ENCODE measurements at regions not wholly inside any gene's neighbourhood (a gene's known extent, or its start where the extent isn't known, plus 50 kb on each side); places are given as distances from the start of the nearest gene placed in this dataset.

DNA sequence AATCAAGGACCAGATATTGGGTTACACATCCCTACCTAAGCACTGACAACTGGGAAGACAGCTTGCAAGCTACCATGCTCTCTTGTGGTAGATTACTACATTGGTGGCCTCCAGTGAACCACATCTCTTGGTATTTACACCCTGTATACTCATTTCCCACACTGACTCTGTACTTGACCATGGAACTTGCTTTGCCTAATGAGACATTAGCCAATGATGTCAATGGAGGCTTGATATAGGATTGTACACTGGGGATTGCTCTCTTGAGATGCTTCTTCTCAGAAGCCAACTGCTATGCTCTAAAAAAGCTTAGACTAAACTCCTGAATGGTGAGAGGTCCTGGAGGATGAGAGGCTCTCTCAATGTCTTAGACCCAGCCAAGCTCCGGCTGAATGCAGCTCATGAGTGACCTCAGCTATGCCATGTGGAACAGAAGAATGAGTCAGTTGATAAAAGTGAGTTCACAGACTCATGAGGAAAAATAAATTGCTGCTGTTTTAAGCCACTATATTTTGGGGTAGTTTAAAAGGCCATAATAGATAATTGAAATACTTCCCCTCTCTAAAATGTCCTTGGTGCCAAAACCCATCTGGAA lies 61.5 kb upstream of the GALNT15 start:
- no peak for TF ChIP-seq POLR2A (IDR thresholded peaks at IDR 0.05; ENCODE audit: low read depth, low read length)
- no peak for TF ChIP-seq POLR2AphosphoS5 (IDR thresholded peaks at IDR 0.05; ENCODE audit: low read depth, low read length)
- no peak for TF ChIP-seq TAF1 (IDR thresholded peaks at IDR 0.05; ENCODE audit: borderline replicate concordance, low read depth, low read length)
- no peak for DNase-seq (ENCODE audit: insufficient read length)
- no peak for FAIRE-seq

DNA sequence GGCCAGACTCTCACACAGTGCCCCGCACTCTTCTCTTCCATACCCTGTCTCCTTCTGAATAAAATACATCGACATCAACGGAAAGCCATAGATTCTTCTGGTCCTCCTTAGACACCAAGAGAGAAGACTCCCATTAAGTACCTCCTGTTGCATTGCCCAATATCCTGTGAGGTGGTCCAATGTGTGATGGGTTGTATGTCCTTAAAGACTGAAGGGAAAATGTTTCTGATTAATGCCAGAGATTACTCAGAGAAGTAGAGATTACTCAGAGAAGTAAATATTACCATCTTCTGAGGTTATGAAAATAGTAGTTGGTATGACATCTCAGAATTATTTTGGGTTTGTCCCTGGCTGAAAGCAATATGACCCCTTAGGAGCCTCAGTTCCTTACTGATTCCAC lies 60.8 kb upstream of the GALNT15 start:
- DNase-seq (ENCODE audit: insufficient read length) (no peak), FAIRE-seq (no peak)
- TF ChIP-seq POLR2AphosphoS5 (IDR thresholded peaks at IDR 0.05; ENCODE audit: low read depth, low read length): no peak
- TF ChIP-seq POLR2A (IDR thresholded peaks at IDR 0.05; ENCODE audit: low read depth, low read length): no peak
- no peak for TF ChIP-seq TAF1 (IDR thresholded peaks at IDR 0.05; ENCODE audit: borderline replicate concordance, low read depth, low read length)

DNA sequence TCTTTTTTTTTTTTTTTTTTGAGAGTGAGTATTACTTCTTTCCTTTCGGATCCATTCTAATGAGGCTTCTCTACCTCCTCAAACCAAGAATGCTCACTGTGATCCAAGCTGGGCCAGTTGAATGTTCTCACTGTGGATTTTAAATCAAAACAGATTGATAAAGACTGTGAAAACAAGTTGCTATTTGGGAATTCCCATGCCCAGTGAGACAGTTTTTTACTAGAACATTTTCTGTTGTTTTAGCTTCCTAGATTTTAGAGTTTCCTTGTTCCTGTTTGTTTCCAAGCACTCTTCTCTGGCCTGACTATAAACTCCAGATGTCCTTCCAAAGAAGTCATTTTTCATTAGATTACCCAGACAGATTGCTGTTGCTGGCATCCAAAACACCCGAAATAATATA lies 60.1 kb upstream of the GALNT15 start:
- DNase-seq (ENCODE audit: insufficient read length) (no peak), FAIRE-seq (no peak)
- TF ChIP-seq POLR2A (IDR thresholded peaks at IDR 0.05; ENCODE audit: low read depth, low read length) (no peak), POLR2AphosphoS5 (IDR thresholded peaks at IDR 0.05; ENCODE audit: low read depth, low read length) (no peak), TAF1 (IDR thresholded peaks at IDR 0.05; ENCODE audit: borderline replicate concordance, low read depth, low read length) (no peak)

DNA sequence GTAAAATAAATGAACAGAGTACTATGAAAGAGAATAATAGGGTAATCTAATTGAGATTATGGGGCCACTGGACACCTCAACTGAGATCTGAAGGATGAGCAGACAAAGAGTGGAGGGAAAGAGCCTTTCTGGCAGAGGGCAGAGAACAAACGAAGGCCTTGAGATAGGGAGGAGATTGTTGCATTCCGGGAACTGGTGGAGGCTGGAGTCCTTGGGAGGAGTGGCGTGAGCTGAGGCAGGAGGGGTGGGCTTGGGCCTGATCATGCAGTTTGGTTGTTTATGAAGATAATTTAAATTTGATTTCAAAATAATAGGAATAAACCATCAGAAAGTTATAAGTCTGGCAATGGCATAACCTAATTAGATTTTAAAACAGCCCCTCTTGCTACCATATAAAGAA lies 59.5 kb upstream of the GALNT15 start:
- TF ChIP-seq POLR2AphosphoS5 (IDR thresholded peaks at IDR 0.05; ENCODE audit: low read depth, low read length) (no peak), TAF1 (IDR thresholded peaks at IDR 0.05; ENCODE audit: borderline replicate concordance, low read depth, low read length) (no peak), POLR2A (IDR thresholded peaks at IDR 0.05; ENCODE audit: low read depth, low read length) (no peak)

DNA sequence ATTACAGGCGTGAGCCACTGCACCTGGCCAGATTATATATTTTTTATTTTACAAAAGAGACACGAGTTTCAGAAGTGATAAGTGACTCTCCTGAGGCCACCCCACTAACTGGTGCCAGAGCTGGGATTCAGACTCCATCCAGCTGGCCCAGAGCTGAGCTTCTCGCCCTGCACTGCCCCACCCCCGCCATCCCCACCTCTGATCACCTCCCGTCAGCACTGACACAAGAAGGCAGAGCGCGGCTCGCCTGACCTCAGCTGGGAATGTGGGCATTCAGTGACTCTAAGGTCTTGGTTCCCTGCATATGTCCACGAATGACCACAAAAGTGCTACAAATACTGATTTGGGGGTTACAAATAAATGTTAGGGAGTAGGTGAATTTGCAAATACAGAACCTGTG lies 56.1 kb upstream of the GALNT15 start:
- DNase-seq (ENCODE audit: insufficient read length) (no peak), FAIRE-seq (no peak)
- TF ChIP-seq POLR2A (IDR thresholded peaks at IDR 0.05; ENCODE audit: low read depth, low read length) (no peak), POLR2AphosphoS5 (IDR thresholded peaks at IDR 0.05; ENCODE audit: low read depth, low read length) (no peak)

More for the DNA sequence above, 59.5 kb upstream of the GALNT15 start:
- FAIRE-seq (no peak), DNase-seq (ENCODE audit: insufficient read length) (no peak)

DNA sequence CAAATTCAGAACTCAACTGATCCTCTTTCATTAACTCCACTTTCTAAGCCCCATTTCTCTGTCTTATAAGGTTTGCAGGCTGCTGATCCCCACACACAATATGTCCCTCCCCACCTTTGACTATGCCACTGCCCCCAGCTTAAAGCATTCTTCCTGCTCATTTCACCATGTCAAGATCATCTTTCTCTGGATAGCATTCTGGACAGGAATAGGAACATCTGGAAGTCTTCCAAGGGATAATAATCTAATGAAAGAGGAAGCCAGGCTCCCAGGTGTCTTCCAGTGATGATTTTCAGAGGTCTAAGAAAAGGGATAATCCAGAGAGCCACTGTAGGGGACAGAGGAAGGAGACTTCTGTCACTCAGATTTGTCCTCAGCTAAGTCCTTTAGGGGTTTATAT lies 54.6 kb upstream of the GALNT15 start:
- FAIRE-seq (no peak), DNase-seq (ENCODE audit: insufficient read length) (no peak)
- TF ChIP-seq POLR2A (IDR thresholded peaks at IDR 0.05; ENCODE audit: low read depth, low read length): no peak
- TF ChIP-seq POLR2AphosphoS5 (IDR thresholded peaks at IDR 0.05; ENCODE audit: low read depth, low read length): no peak
- TF ChIP-seq TAF1 (IDR thresholded peaks at IDR 0.05; ENCODE audit: borderline replicate concordance, low read depth, low read length): no peak

DNA sequence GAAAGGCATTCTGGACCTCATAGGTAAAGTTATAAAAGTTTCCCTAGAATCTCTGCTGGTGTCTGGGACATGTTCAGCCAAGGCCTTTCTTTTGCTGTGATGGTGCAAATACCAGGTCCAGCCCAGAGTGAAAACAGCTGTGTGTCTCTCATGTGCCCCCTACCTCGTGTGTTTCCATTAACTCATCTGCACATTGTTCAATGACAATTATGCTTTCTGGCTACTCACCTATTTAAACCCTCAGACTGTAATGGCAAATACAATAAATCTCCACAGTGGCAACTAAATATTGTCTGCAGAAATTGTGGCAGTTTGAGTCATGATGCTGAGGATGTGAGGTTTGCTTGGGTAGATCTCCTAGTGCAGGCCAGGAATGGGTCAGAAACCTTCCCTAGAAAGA lies 53.1 kb upstream of the GALNT15 start:
- no peak for DNase-seq (ENCODE audit: insufficient read length)
- no peak for FAIRE-seq

DNA sequence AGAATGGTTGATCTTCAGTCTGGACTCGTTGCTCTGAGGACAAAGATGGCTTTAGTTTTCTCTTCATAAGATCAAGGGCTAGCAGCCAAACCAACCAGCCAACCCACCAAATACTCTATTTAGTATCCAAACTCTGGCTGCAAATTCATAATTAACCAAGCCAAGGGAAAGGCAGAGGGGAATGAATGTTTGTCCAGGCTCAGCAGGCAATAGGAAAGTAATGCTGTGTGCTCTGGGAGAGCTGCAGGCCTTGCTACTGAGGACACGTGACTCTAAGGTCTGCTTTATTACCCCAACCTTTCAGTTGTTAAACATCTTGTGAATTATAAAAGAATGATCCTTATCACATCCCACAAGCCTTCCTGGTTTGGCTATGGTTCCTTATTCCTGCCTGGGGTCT lies 52.3 kb upstream of the GALNT15 start:
- DNase-seq (ENCODE audit: insufficient read length) (no peak), FAIRE-seq (no peak)
- TF ChIP-seq POLR2AphosphoS5 (IDR thresholded peaks at IDR 0.05; ENCODE audit: low read depth, low read length): no peak
- TF ChIP-seq TAF1 (IDR thresholded peaks at IDR 0.05; ENCODE audit: borderline replicate concordance, low read depth, low read length): no peak
- no peak for TF ChIP-seq POLR2A (IDR thresholded peaks at IDR 0.05; ENCODE audit: low read depth, low read length)

More for the DNA sequence above, 53.1 kb upstream of the GALNT15 start:
- TF ChIP-seq POLR2A (IDR thresholded peaks at IDR 0.05; ENCODE audit: low read depth, low read length) (no peak), TAF1 (IDR thresholded peaks at IDR 0.05; ENCODE audit: borderline replicate concordance, low read depth, low read length) (no peak), POLR2AphosphoS5 (IDR thresholded peaks at IDR 0.05; ENCODE audit: low read depth, low read length) (no peak)

DNA sequence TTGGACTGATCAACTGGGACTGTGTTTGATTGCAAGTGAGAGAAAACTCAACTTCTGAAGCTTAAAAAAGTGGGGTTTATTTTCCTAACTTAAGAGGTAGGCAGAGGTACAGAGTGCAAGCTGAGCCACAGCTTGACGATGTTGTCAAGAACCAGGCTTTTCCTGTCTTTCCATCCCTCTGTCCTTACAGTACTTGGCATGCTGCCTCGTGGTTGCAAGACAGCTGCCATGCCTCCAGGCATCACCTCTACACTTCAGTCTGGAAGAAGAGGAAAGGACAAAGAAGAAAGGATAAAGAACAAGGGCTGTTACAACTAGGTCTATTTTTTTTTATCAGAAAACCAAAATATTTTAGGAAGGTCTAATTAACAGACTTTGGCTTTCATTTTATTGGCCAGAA lies 51.8 kb upstream of the GALNT15 start:
- TF ChIP-seq POLR2AphosphoS5 (IDR thresholded peaks at IDR 0.05; ENCODE audit: low read depth, low read length): no peak
- DNase-seq (ENCODE audit: insufficient read length) (no peak), FAIRE-seq (no peak)

DNA sequence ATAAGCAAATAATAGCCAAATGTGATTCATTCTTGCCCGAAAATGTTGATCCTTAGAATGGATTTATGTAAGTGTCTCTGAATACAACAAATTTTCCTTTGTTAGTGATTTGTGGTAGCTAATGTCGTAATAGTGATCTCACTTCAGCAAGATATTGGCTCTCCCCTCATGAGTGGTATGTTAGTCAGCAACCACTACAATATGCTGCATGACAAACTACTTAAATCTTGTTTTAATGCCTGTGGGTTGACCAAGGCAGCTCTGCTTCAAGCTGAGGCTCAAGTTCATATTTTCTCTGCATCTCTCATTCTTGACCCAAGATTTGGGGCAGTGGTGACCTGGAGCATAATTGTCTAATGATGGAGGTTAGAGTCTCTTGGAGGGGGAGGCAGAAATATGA lies 49.8 kb upstream of the GALNT15 start:
- no peak for FAIRE-seq
- no peak for TF ChIP-seq TAF1 (IDR thresholded peaks at IDR 0.05; ENCODE audit: borderline replicate concordance, low read depth, low read length)
- no peak for TF ChIP-seq POLR2AphosphoS5 (IDR thresholded peaks at IDR 0.05; ENCODE audit: low read depth, low read length)
- no peak for TF ChIP-seq POLR2A (IDR thresholded peaks at IDR 0.05; ENCODE audit: low read depth, low read length)
- no peak for DNase-seq (ENCODE audit: insufficient read length)
